ENCODE measurements at regions not wholly inside any gene's neighbourhood (a gene's known extent, or its start where the extent isn't known, plus 50 kb on each side); places are given as distances from the start of the nearest gene placed in this dataset.

DNA sequence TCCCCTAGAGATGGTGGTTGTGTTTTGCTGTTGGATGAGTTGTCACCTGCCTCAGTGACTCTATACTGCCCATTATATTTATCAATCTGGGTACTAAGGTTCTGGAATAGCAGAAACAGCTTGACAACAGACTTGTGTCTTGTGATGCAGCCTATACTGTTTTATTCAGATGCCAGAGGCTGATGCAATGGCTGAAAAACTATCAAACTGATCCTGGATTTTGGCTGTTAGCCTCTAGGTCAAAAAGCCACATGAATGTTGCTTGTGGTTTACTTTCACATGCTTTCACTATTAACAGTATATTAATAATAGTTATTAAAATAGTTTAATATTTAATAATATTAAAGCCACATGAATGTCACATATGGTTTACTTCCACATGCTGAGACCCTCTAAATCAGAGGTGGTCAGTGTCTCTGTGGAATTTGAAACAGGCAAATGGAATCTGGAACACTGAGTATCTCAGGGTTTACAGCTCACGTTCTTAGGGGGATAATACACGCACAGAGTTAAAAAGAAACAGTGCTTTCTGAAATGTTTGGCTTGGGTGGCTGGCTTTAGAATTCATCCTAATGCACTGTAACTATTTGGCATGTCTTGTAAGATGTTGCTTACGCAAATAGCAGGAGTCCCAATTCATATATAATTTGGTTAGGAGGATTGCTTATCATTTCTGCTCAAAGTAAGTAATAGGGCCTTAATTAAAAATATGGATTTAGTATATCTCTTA lies 82.5 kb upstream of the LCORL start:
- TF ChIP-seq EP300 (IDR thresholded peaks at IDR 0.05) (no peak), POLR2A (IDR thresholded peaks at IDR 0.05) (no peak)
- TF ChIP-seq, protein P1, sequence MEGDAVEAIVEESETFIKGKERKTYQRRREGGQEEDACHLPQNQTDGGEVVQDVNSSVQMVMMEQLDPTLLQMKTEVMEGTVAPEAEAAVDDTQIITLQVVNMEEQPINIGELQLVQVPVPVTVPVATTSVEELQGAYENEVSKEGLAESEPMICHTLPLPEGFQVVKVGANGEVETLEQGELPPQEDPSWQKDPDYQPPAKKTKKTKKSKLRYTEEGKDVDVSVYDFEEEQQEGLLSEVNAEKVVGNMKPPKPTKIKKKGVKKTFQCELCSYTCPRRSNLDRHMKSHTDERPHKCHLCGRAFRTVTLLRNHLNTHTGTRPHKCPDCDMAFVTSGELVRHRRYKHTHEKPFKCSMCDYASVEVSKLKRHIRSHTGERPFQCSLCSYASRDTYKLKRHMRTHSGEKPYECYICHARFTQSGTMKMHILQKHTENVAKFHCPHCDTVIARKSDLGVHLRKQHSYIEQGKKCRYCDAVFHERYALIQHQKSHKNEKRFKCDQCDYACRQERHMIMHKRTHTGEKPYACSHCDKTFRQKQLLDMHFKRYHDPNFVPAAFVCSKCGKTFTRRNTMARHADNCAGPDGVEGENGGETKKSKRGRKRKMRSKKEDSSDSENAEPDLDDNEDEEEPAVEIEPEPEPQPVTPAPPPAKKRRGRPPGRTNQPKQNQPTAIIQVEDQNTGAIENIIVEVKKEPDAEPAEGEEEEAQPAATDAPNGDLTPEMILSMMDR (IDR thresholded peaks at IDR 0.05), result no peak
